ENCODE measurements at regions not wholly inside any gene's neighbourhood (a gene's known extent, or its start where the extent isn't known, plus 50 kb on each side); places are given as distances from the start of the nearest gene placed in this dataset.
"Not testable (repeated sequence)": the region's sequence is repeated elsewhere in the genome, so short reads cannot be mapped to it uniquely, and the experiment has no call there.

DNA sequence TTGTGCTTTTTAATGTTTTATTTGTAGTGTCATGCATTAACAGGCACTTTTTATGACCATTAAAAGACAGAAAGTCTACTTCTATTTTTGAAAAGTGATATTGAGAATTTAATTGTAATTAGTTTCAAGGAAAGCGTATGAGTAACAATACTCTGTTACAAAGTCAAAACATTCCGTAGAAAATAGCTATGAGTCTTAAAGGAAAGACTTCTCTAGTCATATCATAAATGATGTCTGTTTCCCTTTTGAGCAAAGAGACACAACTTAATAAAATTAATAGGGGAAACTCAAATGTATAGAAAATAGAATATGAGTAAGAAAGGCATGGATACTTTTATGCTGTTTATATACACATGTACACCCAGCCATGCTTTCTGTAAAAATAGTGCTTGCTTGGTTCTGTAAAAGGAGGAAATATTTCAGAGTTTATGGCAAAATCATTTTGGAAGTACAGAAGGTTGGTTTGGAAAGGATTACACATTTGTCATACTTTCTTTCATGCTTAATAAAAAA, 107.8 kb upstream of the AHI1 start:
- no peak for DNase-seq (ENCODE audit: low read depth)

- DNase-seq (ENCODE audit: low read depth) = no peak
These were observed 108.9 kb upstream of the AHI1 start for GRCh38 chr6:135606392-135606791.

DNA sequence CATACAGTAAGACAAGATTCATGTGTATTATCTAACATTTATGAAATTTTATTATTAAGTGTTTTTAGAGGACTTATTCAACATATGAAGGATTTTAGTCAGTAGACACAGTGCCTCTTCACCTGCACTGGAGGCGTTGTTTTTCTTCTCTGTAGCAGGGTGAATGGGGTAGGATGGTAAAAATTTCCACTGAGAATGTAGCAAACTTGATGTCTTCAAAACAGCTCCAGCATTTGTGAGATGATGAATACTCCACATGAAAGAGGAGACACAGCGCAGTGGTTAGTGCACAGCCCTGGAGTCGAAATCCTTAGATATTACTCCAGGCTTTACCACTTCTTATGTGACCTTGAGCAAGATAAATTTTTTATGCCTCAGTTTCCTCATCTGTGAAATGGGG, 110.5 kb upstream of the AHI1 start:
- DNase-seq (ENCODE audit: low read depth) = no peak

DNA sequence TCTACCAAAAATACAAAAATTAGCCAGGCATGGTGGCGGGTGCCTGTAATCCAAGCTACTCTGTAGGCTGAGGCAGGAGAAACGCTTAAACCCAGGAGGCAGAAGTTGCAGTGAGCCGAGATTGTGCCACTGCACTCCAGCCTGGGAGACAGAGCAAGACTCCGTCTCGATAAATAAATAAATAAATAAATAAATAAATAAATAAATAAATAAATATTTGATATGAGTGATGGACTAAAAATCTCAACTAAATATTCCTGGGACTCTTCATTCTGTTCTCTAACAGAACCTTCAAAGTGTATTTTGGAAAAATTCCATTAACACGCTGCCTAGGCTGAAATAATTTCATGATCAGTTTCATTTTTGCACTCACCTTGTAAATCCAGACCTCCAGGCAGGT, 112.7 kb upstream of the AHI1 start:
- DNase-seq (ENCODE audit: low read depth) = not testable (repeated sequence)

- DNase-seq (ENCODE audit: low read depth) = no peak
These were observed 119.1 kb upstream of the AHI1 start for GRCh38 chr6:135616655-135617054.

GRCh38 chr6:135617222-135617621, 119.7 kb upstream of the AHI1 start:
- DNase-seq (ENCODE audit: low read depth) = no peak

DNA sequence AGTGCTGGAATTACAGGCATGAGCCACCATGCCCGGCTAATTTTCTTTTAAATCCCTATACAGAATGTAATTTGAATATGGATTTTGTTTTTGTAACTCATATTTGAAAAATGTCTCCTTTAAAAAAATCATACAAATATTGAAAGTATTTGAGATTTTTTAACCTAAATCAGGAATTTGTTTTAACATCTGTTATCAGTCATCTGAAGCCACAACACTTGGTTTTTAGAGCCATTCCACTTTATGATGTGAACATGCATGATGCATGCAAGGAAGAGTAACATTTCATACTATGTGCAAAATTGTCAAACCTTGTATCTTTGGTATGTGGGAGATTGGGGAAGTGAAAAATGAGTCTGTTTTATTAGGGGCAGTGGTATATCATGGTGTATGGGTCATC, 124.5 kb upstream of the AHI1 start:
- DNase-seq (ENCODE audit: low read depth) = no peak

- no peak for DNase-seq (ENCODE audit: low read depth)
These were observed 126.4 kb upstream of the AHI1 start for GRCh38 chr6:135623979-135624378.

DNA sequence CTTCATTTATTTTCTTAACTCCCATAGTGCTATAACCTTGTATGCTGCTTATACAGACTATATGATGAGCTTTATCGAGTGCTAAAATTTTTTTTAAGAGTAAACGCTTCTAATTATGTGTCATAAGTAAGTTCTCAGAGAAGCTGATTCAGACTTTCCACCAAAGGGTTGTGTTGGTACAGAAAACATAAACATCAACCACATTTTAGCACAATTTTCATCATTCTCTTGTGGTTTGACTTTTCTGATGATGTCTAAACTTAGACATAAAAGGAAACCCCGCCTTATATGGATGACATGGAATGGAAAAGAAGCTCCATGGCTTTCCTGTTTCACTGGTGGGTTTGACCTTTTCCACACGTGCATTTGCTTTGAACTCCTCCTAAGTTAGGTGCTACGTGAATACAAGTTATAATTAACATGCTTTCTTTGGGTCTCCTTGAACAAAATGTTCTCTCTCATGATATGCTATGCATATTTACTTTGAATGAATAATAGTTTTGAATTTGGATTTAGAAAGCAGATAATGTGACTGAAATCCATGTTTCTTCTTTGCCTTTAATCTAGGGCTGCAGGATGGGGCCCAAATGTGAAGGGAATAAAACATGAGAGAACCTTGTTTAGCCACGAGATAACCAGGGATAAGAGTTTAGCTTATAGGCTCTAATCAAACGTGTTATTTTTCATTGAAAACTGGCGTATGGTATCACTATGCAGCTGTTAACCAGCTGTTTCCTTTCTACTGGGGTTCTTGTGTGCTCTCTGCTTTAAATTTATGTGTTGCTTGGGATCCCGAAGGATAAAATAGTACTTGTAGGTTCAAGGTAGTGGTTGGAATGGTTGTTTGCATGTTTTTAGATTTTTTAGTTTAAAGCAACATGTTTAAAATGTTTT, 127.1 kb upstream of the AHI1 start:
- peak; percentile 63 for DNase-seq (ENCODE audit: low read depth)

DNA sequence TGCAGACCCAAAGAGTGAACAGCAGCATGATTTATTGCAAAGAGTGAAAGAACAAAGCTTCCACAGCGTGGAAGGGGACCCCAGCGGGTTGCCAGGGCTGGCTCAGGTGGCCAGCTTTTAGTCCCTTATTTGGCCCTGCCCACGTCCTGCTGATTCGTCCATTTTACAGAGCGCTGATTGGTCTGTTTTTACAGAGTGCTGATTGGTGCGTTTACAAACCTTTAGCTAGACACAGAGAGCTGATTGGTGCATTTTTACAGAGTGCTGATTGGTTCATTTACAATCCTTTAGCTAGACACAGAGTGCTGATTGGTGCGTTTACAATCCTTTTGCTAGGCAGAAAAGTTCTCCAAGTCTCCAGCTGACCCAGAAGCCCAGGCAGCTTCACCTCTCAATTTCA, 128.5 kb upstream of the AHI1 start:
- not testable (repeated sequence) for DNase-seq (ENCODE audit: low read depth)

GRCh38 chr6:135627092-135627715, 129.7 kb upstream of the AHI1 start:
- no peak for DNase-seq (ENCODE audit: low read depth)

DNA sequence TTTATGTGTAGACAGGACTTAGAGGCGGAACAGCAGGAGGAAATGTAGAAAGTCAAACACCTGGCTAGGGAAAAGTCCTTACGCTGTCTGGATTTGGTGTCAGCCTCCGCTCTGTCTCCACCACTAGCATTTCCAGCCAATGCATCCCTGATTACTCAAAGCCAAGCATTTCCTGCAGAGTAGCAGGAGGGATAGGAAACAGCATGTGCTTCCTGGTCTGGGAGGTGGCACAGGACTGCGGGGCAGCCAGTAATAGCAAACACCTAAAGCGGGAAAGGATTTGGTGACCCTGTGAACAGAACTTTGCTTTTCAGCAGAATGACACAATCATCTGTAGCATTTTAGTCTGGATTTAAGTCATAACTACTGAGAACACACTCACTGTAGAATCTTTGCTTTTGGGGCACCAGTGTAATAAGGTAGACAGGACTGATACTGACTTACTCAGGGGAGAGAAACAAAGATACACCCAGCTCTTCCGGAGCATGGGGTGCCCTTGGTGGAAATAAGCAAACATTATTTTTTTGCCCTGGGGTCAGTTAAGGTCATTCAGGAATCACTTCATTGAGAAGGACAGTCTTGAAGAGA, 133.3 kb upstream of the AHI1 start:
- no peak for DNase-seq (ENCODE audit: low read depth)

DNA sequence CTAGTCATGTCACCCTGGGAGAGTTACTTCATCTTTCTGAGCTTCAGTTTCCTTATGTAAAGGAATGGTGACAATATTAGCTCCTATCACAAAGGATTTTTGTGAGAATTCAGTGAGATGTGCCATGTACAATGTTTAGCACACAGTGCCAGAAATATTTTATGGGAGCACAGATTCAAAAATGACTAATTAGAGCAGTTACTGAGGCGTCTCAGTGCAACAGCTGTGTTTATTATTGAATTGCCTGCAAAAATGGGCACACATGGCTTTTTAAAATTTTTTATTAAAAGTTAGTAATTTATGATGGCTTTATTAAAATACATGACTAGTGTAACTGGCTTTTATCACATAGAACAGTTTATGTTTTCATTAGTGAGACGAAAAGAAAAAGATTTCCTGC, 134.3 kb upstream of the AHI1 start:
- no peak for DNase-seq (ENCODE audit: low read depth)

- DNase-seq (ENCODE audit: low read depth) = no peak
These were observed 136.0 kb upstream of the AHI1 start for GRCh38 chr6:135633573-135633972.

- no peak for DNase-seq (ENCODE audit: low read depth)
These were observed 140.2 kb upstream of the AHI1 start for GRCh38 chr6:135637701-135638100.

- no peak for DNase-seq (ENCODE audit: low read depth)
These were observed 140.6 kb upstream of the AHI1 start for GRCh38 chr6:135638108-135638507.

- no peak for DNase-seq (ENCODE audit: low read depth)
These were observed 142.5 kb upstream of the AHI1 start for GRCh38 chr6:135640048-135640447.

GRCh38 chr6:135640449-135641111, 143.0 kb upstream of the AHI1 start:
- DNase-seq (ENCODE audit: low read depth) = no peak

DNA sequence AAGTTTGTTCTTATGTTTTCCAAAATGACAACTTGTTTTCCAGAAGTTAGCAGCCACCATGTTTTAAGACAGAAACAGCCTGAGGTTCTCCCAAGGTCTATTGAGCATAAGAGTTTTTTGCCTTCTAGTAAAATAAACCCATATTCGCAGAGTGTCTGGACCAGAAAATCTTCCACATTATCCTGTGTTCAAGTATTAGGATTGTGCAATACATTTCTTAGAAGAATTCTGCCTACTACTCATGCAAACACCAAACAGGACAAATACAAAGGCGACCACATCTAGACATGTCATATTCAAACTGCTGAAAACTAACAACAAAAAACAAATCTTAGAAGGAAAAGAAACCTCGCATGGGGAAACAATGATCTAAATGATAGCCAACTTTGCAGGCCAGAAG, 145.4 kb upstream of the AHI1 start:
- DNase-seq (ENCODE audit: low read depth) = no peak

DNA sequence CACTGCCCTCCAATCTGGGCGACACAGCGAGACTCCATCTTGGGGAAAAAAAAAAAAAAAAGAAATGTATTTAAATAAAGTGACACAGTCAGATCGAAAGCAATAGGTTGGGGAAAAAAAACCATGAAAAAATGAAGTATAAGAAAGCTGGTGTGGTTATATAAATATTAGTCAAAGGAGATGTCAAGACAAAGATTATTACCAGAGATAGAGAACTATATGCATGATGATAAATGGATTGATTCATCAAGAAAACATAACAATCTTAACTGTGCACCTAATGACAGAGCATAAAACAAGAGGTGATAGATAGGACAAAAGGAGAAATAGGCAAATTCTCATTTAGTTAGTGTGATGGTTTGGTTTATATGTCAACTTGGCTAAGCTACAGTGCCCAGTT, 146.9 kb upstream of the AHI1 start:
- DNase-seq (ENCODE audit: low read depth) = no peak

DNA sequence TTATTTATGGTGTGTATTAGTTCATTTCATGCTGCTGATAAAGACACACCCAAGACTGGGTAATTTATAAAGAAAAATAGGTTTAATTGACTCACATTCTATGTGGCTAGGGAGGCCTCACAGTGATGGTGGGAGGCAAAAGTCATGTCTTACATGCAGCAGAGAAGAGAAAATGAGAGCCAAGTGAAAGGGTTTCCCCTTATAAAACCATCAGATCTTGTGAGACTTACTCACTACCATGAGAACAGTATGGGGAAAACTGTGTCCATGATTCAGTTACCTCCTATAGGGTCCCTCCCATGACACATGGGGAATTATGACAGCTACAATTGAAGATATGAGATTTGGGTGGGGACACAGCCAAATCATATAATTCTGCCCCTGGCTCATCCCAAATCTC, 150.0 kb upstream of the AHI1 start:
- DNase-seq (ENCODE audit: low read depth) = no peak

GRCh38 chr6:135651964-135652755, 154.6 kb upstream of the AHI1 start:
- no peak for DNase-seq (ENCODE audit: low read depth)
